K562 (cell line): ENCODE measurements at regions not wholly inside any gene's neighbourhood (a gene's known extent, or its start where the extent isn't known, plus 50 kb on each side); places are given as distances from the start of the nearest gene placed in this dataset.

Experiments used
- ATAC-seq: fragments of 200-7000 bp; cut with Tn5 transposase; 3 replicates; pipeline ENCODE4 v1.9.1; 2020; ENCODE audit warnings: moderate library complexity
- BruUV-seq: library from RNA; stranded (reverse); fragments of 400-500 nt; replicated peaks from 2 replicates; lab custom pipeline; 2021; lab: Mats Ljungman, UMichigan
- CTCF ChIA-PET: fragments of 300-600 bp; formaldehyde crosslinking; extraction: SDS; loops from one replicate; lab custom pipeline; 2021; ENCODE audit warnings: low intra/inter-chr PET ratio; lab: Yijun Ruan, JAX
- POLR2A ChIA-PET: fragments of 300-600, 350-650 bp; sonication (Branson Sonifier 250); formaldehyde crosslinking; extraction: SDS; loops from one replicate; lab custom pipeline; 2021; ENCODE audit warnings: antibody characterized with exemption, inconsistent platforms; lab: Yijun Ruan, JAX
- DNase-seq, 4 experiments: peaks; one replicate each; pipeline versions ENCODE4 v3.0.0 to v3.0.0-alpha.2; 2011 to 2018; ENCODE audit warnings: low spot score in 3 of 4, mixed read lengths in 3 of 4; ENCODE audit errors: extremely low read depth in 1 of 4
- FAIRE-seq: peaks from 2 replicates; lab custom pipeline; 2011; peaks lifted over from hg19 to GRCh38; lab: Jason Lieb, UNC
- H2AFZ ChIP-seq: 2 replicates; pipeline ENCODE4 v1.6.0; 2011; ENCODE audit warnings: low read depth, low read length, control low read depth, inconsistent platforms
- H3K27ac ChIP-seq: fragments of 200-600 bp; 3 replicates; pipeline ENCODE4 v1.8.0; 2011; ENCODE audit warnings: low read depth, mild to moderate bottlenecking, control low read depth, inconsistent platforms, low read length, moderate library complexity, mixed read lengths; ENCODE audit errors: extremely low read depth
- H3K27me3 ChIP-seq, 2 experiments: fragments of 300-600 bp in 1 of 2; 2 replicates in 1 of 2; 3 replicates in 1 of 2; pipeline versions ENCODE4 v1.6.0 to v1.8.0; 2011; ENCODE audit warnings: inconsistent platforms in 2 of 2, low read length in 2 of 2, mild to moderate bottlenecking in 1 of 2, mixed read lengths in 1 of 2, moderate library complexity in 1 of 2; ENCODE audit not compliant: control insufficient read depth in 2 of 2, insufficient read depth in 2 of 2
- H3K36me3 ChIP-seq: fragments of 300-600 bp; 3 replicates; pipeline ENCODE4 v1.8.0; 2011; ENCODE audit warnings: mild to moderate bottlenecking, low read length, inconsistent platforms; ENCODE audit not compliant: control insufficient read depth, insufficient read depth
- H3K4me1 ChIP-seq, 2 experiments: fragments of 200-600 bp in 1 of 2; replicated peaks in 1 of 2; 2 replicates in 1 of 2; 3 replicates in 1 of 2; pipeline versions ENCODE4 v1.5.1 to v1.8.0; 2011; ENCODE audit warnings: inconsistent platforms in 2 of 2, low read length in 2 of 2, mild to moderate bottlenecking in 1 of 2, mixed read lengths in 1 of 2, moderate library complexity in 1 of 2; ENCODE audit not compliant: control insufficient read depth in 2 of 2, insufficient read depth in 2 of 2
- H3K4me2 ChIP-seq: 2 replicates; pipeline ENCODE4 v1.6.1; 2011; ENCODE audit warnings: low read length, control low read depth, inconsistent platforms, mixed read lengths; ENCODE audit not compliant: insufficient read depth
- H3K4me3 ChIP-seq: fragments of 200-600 bp; sonication (generic), shearing (Covaris generic); 2 replicates; pipeline ENCODE4 v1.5.1; 2016; ENCODE audit warnings: control low read depth, inconsistent platforms
- H3K79me2 ChIP-seq: fragments of 200-600 bp; 3 replicates; pipeline ENCODE4 v1.8.0; 2011; ENCODE audit warnings: low read length, inconsistent platforms; ENCODE audit not compliant: control insufficient read depth, insufficient read depth
- H3K9ac ChIP-seq, 2 experiments: 2 replicates each; pipeline versions ENCODE4 v1.6.0 to v1.6.1; 2011; ENCODE audit warnings: low read depth in 2 of 2, low read length in 2 of 2, control low read depth in 1 of 2, inconsistent platforms in 1 of 2, mild to moderate bottlenecking in 1 of 2, mixed read lengths in 1 of 2; ENCODE audit not compliant: insufficient read depth in 1 of 2
- H3K9me1 ChIP-seq: one replicate; pipeline ENCODE4 v1.6.0; 2011; ENCODE audit warnings: inconsistent platforms, mild to moderate bottlenecking, low read length, moderate library complexity; ENCODE audit not compliant: control insufficient read depth, insufficient read depth
- H3K9me3 ChIP-seq: replicated peaks from 2 replicates; pipeline ENCODE4 v1.5.1; 2011; ENCODE audit warnings: low read depth, low read length, inconsistent platforms; ENCODE audit not compliant: control insufficient read depth, insufficient read depth
- H4K20me1 ChIP-seq: replicated peaks from 2 replicates; pipeline ENCODE4 v1.6.1; 2011; ENCODE audit warnings: low read length, inconsistent platforms, mixed read lengths; ENCODE audit not compliant: control insufficient read depth, insufficient read depth
- HNRNPUL1 ChIP-seq: fragments of 200-400 bp; formaldehyde crosslinking; IDR thresholded peaks from 2 replicates; pipeline ENCODE4 v1.6.1; 2017; ENCODE audit warnings: low read length
- MCM2 ChIP-seq: fragments of 450-650 bp; IDR thresholded peaks from 2 replicates; pipeline ENCODE4 v1.6.1; 2017; ENCODE audit warnings: low read depth, mild to moderate bottlenecking
- NR1H2 ChIP-seq: sonication (generic); formaldehyde crosslinking; IDR thresholded peaks from 2 replicates; pipeline ENCODE4 v1.4.0; 2020; ENCODE audit warnings: mild to moderate bottlenecking, missing genetic modification reagents
- PYGO2 ChIP-seq: fragments of 450-650 bp; IDR thresholded peaks from 2 replicates; pipeline ENCODE4 v1.6.1; 2016; ENCODE audit warnings: mild to moderate bottlenecking, missing genetic modification characterization, moderate library complexity, missing compliant biosample characterization
- SRSF3 ChIP-seq: fragments of 200-400 bp; formaldehyde crosslinking; IDR thresholded peaks from 2 replicates; pipeline ENCODE4 v1.6.1; 2016; ENCODE audit warnings: mild to moderate bottlenecking, low read length, moderate library complexity; ENCODE audit not compliant: insufficient read depth
- TRIM28 ChIP-seq: fragments of 450-650 bp; IDR thresholded peaks from 2 replicates; pipeline ENCODE4 v1.6.1; 2017
- ZNF561 ChIP-seq: fragments of 450-650 bp; formaldehyde crosslinking; conservative IDR thresholded peaks from 2 replicates; pipeline ENCODE4 v1.4.0; 2020; ENCODE audit warnings: mild to moderate bottlenecking, moderate library complexity
- WGBS: fragments of 100-300 bp; shearing (Covaris generic); methylation state at CpG from one replicate; pipeline ENCODE4 v1.1.6; 2016; ENCODE audit warnings: low coverage, mixed read lengths; ENCODE audit not compliant: insufficient coverage; ENCODE audit errors: missing lambda C conversion rate; 5-methylcytosine and 5-hydroxymethylcytosine counted together
- in situ Hi-C: fragments of 300-500 bp; cut with MboI; formaldehyde crosslinking; loops from 4 replicates; pipeline ENCODE4 v1.15.0; 2018; ENCODE audit warnings: inconsistent platforms, mixed read lengths
- intact Hi-C: fragments of 100-400 bp; cut with micrococcal nuclease; formaldehyde crosslinking; loops from 2 replicates; pipeline ENCODE4 v1.14.2; 2022

GRCh38 chr11:23727387-23727786, 769.5 kb upstream of the LUZP2 start:
- Histone ChIP-seq H3K4me3 (no peak overlapping the region), H3K27me3 (no peaks in the 10 kb centered on the region), H3K36me3 (no peaks in the 10 kb centered on the region), H3K9ac (no peak overlapping the region), H3K79me2 (no peaks in the 10 kb centered on the region), H3K4me2 (no peak overlapping the region), H3K27ac (no peak overlapping the region), H4K20me1 (no peaks in the 10 kb centered on the region), H3K9me3 (no peaks in the 10 kb centered on the region), H3K9me1 (no peaks in the 10 kb centered on the region), H3K4me1 (no peaks in the 10 kb centered on the region), H2AFZ (no peak overlapping the region)
- BruUV-seq: no TSS peak
- CTCF ChIA-PET: no interaction called here
- DNase-seq (no peak), FAIRE-seq (no peak), ATAC-seq (no peak)
- no peak for TF ChIP-seq SRSF3
- no peak for TF ChIP-seq ZNF561
- no peak for TF ChIP-seq MCM2
- no peak for TF ChIP-seq NR1H2 (CRISPR knock-in tag)
- TF ChIP-seq HNRNPUL1: no peak
- no peak for TF ChIP-seq TRIM28
- in situ Hi-C loops: no loop called here
- POLR2A ChIA-PET: no interaction called here
- intact Hi-C loops: no loop called here

- FAIRE-seq: no peak
- no peaks in the 10 kb centered on the region for H3K36me3 ChIP-seq
- H3K9ac ChIP-seq: no peak overlapping the region
- in situ Hi-C loops (no loop called here), intact Hi-C loops (no loop called here)
- no peaks in the 10 kb centered on the region for H3K9me1 ChIP-seq
- BruUV-seq: no TSS peak
- no peaks in the 10 kb centered on the region for H3K4me1 ChIP-seq
- no peaks in the 10 kb centered on the region for H3K9me3 ChIP-seq
- H3K4me3 ChIP-seq: no peak overlapping the region
- no peaks in the 10 kb centered on the region for H4K20me1 ChIP-seq
- H3K27me3 ChIP-seq: no peaks in the 10 kb centered on the region
- no peak overlapping the region for H3K27ac ChIP-seq
- H3K79me2 ChIP-seq: no peaks in the 10 kb centered on the region
- WGBS: 0% methylated on average over 2 of the region's 2 CpGs
- no peak for TF ChIP-seq PYGO2
- TF ChIP-seq, all 486 proteins: peak for 0
- DNase-seq (no peak), ATAC-seq (no peak)
- Histone ChIP-seq H2AFZ (no peak overlapping the region), H3K4me2 (no peak overlapping the region)
- POLR2A ChIA-PET: no interaction called here
- CTCF ChIA-PET: no interaction called here
Measured at GRCh38 chr11:23727794-23728193, 769.1 kb upstream of the LUZP2 start.
